ENCODE measurements at regions not wholly inside any gene's neighbourhood (a gene's known extent, or its start where the extent isn't known, plus 50 kb on each side); places are given as distances from the start of the nearest gene placed in this dataset.

- TF ChIP-seq, protein P1, sequence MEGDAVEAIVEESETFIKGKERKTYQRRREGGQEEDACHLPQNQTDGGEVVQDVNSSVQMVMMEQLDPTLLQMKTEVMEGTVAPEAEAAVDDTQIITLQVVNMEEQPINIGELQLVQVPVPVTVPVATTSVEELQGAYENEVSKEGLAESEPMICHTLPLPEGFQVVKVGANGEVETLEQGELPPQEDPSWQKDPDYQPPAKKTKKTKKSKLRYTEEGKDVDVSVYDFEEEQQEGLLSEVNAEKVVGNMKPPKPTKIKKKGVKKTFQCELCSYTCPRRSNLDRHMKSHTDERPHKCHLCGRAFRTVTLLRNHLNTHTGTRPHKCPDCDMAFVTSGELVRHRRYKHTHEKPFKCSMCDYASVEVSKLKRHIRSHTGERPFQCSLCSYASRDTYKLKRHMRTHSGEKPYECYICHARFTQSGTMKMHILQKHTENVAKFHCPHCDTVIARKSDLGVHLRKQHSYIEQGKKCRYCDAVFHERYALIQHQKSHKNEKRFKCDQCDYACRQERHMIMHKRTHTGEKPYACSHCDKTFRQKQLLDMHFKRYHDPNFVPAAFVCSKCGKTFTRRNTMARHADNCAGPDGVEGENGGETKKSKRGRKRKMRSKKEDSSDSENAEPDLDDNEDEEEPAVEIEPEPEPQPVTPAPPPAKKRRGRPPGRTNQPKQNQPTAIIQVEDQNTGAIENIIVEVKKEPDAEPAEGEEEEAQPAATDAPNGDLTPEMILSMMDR (IDR thresholded peaks at IDR 0.05) = no peak
- TF ChIP-seq ZFX (IDR thresholded peaks at IDR 0.05; ENCODE audit: borderline replicate concordance) = no peak
Observed at GRCh38 chr5:99878830-99879229, 656.3 kb upstream of the FAM174A start.
